B cell (primary cell): ENCODE measurements at regions not wholly inside any gene's neighbourhood (a gene's known extent, or its start where the extent isn't known, plus 50 kb on each side); places are given as distances from the start of the nearest gene placed in this dataset.

Source experiments
- ATAC-seq: fragments of 200-7000 bp; cut with Tn5 transposase; one replicate; pipeline ENCODE4 v1.10.0; 2021; ENCODE audit warnings: low read depth, mild to moderate bottlenecking, moderate number of reproducible peaks, moderate library complexity
- CTCF ChIA-PET: fragments of 350-600 bp; sonication (Branson Sonifier 250); formaldehyde crosslinking; loops from one replicate; lab custom pipeline; 2021; ENCODE audit warnings: antibody characterized with exemption, inconsistent platforms; lab: Charles Lee
- POLR2A ChIA-PET: fragments of 350-600 bp; sonication (Branson Sonifier 250); formaldehyde crosslinking; loops from one replicate; lab custom pipeline; 2021; ENCODE audit warnings: antibody characterized with exemption; lab: Charles Lee
- DNase-seq: peaks from one replicate; pipeline ENCODE4 v3.0.0; 2013
- H2AFZ ChIP-seq: 2 replicates; pipeline ENCODE4 v1.6.1; 2012; ENCODE audit warnings: mild to moderate bottlenecking, low read depth, low read length; ENCODE audit not compliant: insufficient read depth, poor library complexity, severe bottlenecking
- H3K27ac ChIP-seq, 2 donors: 1 replicate in 1 of 2; 2 replicates in 1 of 2; pipeline ENCODE4 v1.5.1; 2012 to 2013; ENCODE audit warnings: low read length in 2 of 2, mild to moderate bottlenecking in 2 of 2, moderate library complexity in 1 of 2
- H3K27me3 ChIP-seq, 4 experiments: fragments of 200-600 bp in 1 of 4; sonication (generic) in 1 of 4; replicated peaks in 1 of 4; 1 replicate in 2 of 4; 2 replicates in 2 of 4; pipeline versions ENCODE4 v1.6.1 to v1.7.0; 2013 to 2016; ENCODE audit warnings: low read length in 3 of 4, mild to moderate bottlenecking in 2 of 4, mixed read lengths in 1 of 4, moderate library complexity in 1 of 4; ENCODE audit not compliant: insufficient read depth in 4 of 4, control insufficient read depth in 3 of 4; ENCODE audit errors: control extremely low read depth in 1 of 4
- H3K36me3 ChIP-seq, 2 experiments: replicated peaks in 1 of 2; 1 replicate in 1 of 2; 2 replicates in 1 of 2; pipeline versions ENCODE4 v1.6.1 to v1.7.1; 2013; ENCODE audit warnings: low read length in 1 of 2; ENCODE audit not compliant: insufficient read depth in 2 of 2, control insufficient read depth in 1 of 2; ENCODE audit errors: control extremely low read depth in 1 of 2, extremely low read depth in 1 of 2
- H3K4me1 ChIP-seq, 2 donors: fragments of 200-600 bp in 1 of 2; sonication (generic) in 1 of 2; 1 replicate in 1 of 2; 2 replicates in 1 of 2; pipeline versions ENCODE4 v1.5.1 to v1.6.1; 2013 to 2017; ENCODE audit warnings: low read length in 2 of 2; ENCODE audit not compliant: control insufficient read depth in 2 of 2, insufficient read depth in 2 of 2
- H3K4me2 ChIP-seq: replicated peaks from 2 replicates; pipeline ENCODE3; 2012; ENCODE audit warnings: mild to moderate bottlenecking, low read depth, low read length; ENCODE audit not compliant: poor library complexity, severe bottlenecking
- H3K4me3 ChIP-seq, 5 experiments: fragments of 200-600 bp in 1 of 5; sonication (generic) in 1 of 5; 1 replicate in 3 of 5; 2 replicates in 2 of 5; pipeline versions ENCODE4 v1.5.1 to v1.7.0; 2011 to 2016; ENCODE audit warnings: low read length in 4 of 5, mild to moderate bottlenecking in 4 of 5, low read depth in 2 of 5, control low read depth in 1 of 5, moderate library complexity in 1 of 5; ENCODE audit not compliant: insufficient read depth in 1 of 5; ENCODE audit errors: control extremely low read depth in 1 of 5, extremely low read depth in 1 of 5
- H3K79me2 ChIP-seq: fragments of 200-600 bp; sonication (generic); one replicate; pipeline ENCODE4 v1.6.0; 2016; ENCODE audit warnings: low read length; ENCODE audit not compliant: control insufficient read depth, insufficient read depth
- H3K9ac ChIP-seq: fragments of 200-600 bp; sonication (generic); 2 replicates; pipeline ENCODE4 v1.6.1; 2017; ENCODE audit warnings: mild to moderate bottlenecking, low read length, moderate library complexity
- H3K9me3 ChIP-seq, 3 donors: one replicate each; pipeline versions ENCODE4 v1.6.1 to v1.7.1; 2013; ENCODE audit warnings: low read length in 2 of 3; ENCODE audit not compliant: control insufficient read depth in 2 of 3, insufficient read depth in 1 of 3; ENCODE audit errors: control extremely low read depth in 1 of 3
- H4K20me1 ChIP-seq: 2 replicates; pipeline ENCODE4 v1.6.0; 2012; ENCODE audit warnings: mild to moderate bottlenecking, low read length; ENCODE audit not compliant: insufficient read depth, control insufficient read depth, poor library complexity, severe bottlenecking
- H3K27ac Mint-ChIP-seq: one replicate; pipeline ENCODE4 v1.8.0; 2021; ENCODE audit warnings: mixed read lengths
- H3K27me3 Mint-ChIP-seq: one replicate; pipeline ENCODE4 v1.8.0; 2021; ENCODE audit warnings: mixed read lengths
- H3K4me1 Mint-ChIP-seq: one replicate; pipeline ENCODE4 v1.8.0; 2021; ENCODE audit warnings: mixed read lengths
- H3K4me3 Mint-ChIP-seq: one replicate; pipeline ENCODE4 v1.8.0; 2021; ENCODE audit warnings: mixed read lengths
- H3K9me3 Mint-ChIP-seq: one replicate; pipeline ENCODE4 v1.8.0; 2022; ENCODE audit warnings: mixed read lengths; ENCODE audit not compliant: insufficient read depth
- EZH2 ChIP-seq: IDR thresholded peaks from 2 replicates; pipeline ENCODE4 v1.6.1; 2012; ENCODE audit warnings: borderline replicate concordance, low read depth, mild to moderate bottlenecking, moderate library complexity, low read length; ENCODE audit not compliant: insufficient read depth, poor library complexity, severe bottlenecking
- WGBS: methylation state at CpG from one replicate; pipeline ENCODE4 v1.1.5; 2013; ENCODE audit warnings: missing lambda C conversion rate; ENCODE audit not compliant: insufficient coverage; 5-methylcytosine and 5-hydroxymethylcytosine counted together
- intact Hi-C: fragments of 100-400 bp; cut with micrococcal nuclease; formaldehyde crosslinking; loops from one replicate; pipeline ENCODE4 v1.10.0; 2022
- TF ChIP-seq, protein P1 (sequence below): fragments of 200-600 bp; IDR thresholded peaks from one replicate; pipeline ENCODE4 v1.8.0; 2022; ENCODE audit warnings: antibody characterized with exemption, mild to moderate bottlenecking

DNA sequence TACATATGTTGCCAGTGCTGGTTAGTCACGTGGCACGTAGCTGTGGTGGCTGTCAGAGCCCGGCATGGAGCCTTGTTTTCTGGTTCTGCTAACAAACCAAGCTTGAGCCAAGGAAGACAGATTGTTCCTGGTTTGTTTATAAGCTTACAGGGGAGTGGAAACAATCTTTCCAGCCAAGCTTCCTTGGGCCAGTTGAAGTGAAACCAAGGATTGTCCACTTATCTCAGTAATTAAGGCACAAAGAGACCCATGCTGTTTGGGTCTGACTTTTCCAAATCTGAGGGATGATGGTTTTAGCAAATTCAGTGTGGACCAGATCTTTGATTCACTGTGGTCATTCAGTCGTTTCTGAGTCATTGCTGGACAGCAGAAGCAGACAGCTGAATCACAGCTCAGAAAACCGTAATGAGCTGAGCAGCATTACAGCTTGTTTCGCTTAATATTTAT lies 297.3 kb upstream of the COBL start:
- ATAC-seq (no peak), DNase-seq (no peak)
- ChIA-PET POLR2A (no interaction called here), CTCF (no interaction called here)
- no peak overlapping the region for H3K27ac Mint-ChIP-seq
- intact Hi-C loops: no loop called here
- no peaks in the 10 kb centered on the region for H3K9me3 Mint-ChIP-seq
- no peak overlapping the region for H3K4me3 Mint-ChIP-seq
- no peaks in the 10 kb centered on the region for H3K36me3 ChIP-seq
- no peak overlapping the region for H2AFZ ChIP-seq
- no peak overlapping the region for H3K9ac ChIP-seq
- no peak overlapping the region for H3K4me2 ChIP-seq
- H3K27me3 ChIP-seq: no peaks in the 10 kb centered on the region
- WGBS: 52% methylated on average over 3 of the region's 6 CpGs
- H3K9me3 ChIP-seq: no peaks in the 10 kb centered on the region
- no peaks in the 10 kb centered on the region for H4K20me1 ChIP-seq
- H3K27ac ChIP-seq: no peak overlapping the region
- H3K79me2 ChIP-seq: no peaks in the 10 kb centered on the region
- no peaks in the 10 kb centered on the region for H3K4me1 ChIP-seq
- TF ChIP-seq, protein P1, sequence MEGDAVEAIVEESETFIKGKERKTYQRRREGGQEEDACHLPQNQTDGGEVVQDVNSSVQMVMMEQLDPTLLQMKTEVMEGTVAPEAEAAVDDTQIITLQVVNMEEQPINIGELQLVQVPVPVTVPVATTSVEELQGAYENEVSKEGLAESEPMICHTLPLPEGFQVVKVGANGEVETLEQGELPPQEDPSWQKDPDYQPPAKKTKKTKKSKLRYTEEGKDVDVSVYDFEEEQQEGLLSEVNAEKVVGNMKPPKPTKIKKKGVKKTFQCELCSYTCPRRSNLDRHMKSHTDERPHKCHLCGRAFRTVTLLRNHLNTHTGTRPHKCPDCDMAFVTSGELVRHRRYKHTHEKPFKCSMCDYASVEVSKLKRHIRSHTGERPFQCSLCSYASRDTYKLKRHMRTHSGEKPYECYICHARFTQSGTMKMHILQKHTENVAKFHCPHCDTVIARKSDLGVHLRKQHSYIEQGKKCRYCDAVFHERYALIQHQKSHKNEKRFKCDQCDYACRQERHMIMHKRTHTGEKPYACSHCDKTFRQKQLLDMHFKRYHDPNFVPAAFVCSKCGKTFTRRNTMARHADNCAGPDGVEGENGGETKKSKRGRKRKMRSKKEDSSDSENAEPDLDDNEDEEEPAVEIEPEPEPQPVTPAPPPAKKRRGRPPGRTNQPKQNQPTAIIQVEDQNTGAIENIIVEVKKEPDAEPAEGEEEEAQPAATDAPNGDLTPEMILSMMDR: no peak
- no peak for TF ChIP-seq EZH2
- no peak overlapping the region for H3K4me3 ChIP-seq
- H3K4me1 Mint-ChIP-seq: no peaks in the 10 kb centered on the region
- H3K27me3 Mint-ChIP-seq: no peaks in the 10 kb centered on the region

DNA sequence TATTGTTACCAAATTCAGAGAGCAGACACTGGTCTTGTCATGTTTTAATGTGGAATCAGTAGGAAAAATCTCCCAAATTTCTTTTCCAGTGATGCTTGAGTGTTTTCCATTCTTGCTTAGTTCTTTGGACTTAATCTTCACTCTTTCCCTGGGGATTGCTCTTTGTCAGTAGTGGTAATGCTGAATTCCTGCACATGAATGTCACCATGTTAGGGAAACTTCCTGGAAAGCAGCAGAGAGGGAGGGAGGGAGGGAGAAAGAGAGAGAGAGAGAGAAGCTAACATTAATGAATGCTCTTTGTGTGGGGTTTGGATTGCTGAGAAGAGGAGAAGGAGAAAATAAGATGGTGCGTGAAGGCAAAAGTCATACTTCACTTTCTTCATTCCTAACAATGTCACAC lies 295.3 kb upstream of the COBL start:
- H3K27ac Mint-ChIP-seq: no peak overlapping the region
- no peaks in the 10 kb centered on the region for H3K4me1 Mint-ChIP-seq
- Histone ChIP-seq H3K4me2 (no peak overlapping the region), H3K9me3 (peaks cover 0 to 8% (median 0%) of the 10 kb centered on the region in 3 donors), H3K36me3 (no peaks in the 10 kb centered on the region), H3K27ac (no peak overlapping the region), H3K9ac (no peak overlapping the region), H4K20me1 (no peaks in the 10 kb centered on the region), H3K27me3 (no peaks in the 10 kb centered on the region), H3K4me3 (no peak overlapping the region), H2AFZ (no peak overlapping the region), H3K4me1 (no peaks in the 10 kb centered on the region), H3K79me2 (no peaks in the 10 kb centered on the region)
- DNase-seq (no peak), ATAC-seq (no peak)
- ChIA-PET CTCF (no interaction called here), POLR2A (no interaction called here)
- intact Hi-C loops: no loop called here
- H3K27me3 Mint-ChIP-seq: no peaks in the 10 kb centered on the region
- WGBS: no CpG with 5 or more reads among the region's 1 CpG
- no peaks in the 10 kb centered on the region for H3K9me3 Mint-ChIP-seq
- TF ChIP-seq, protein P1: no peak
- no peak for TF ChIP-seq EZH2
- H3K4me3 Mint-ChIP-seq: no peak overlapping the region
